EH (cell line): ENCODE measurements at regions not wholly inside any gene's neighbourhood (a gene's known extent, or its start where the extent isn't known, plus 50 kb on each side); places are given as distances from the start of the nearest gene placed in this dataset.

ENCODE experiments used
- DNase-seq: peaks from one replicate; pipeline ENCODE4 v3.0.0-alpha.2; 2015; ENCODE audit warnings: low read depth

DNA sequence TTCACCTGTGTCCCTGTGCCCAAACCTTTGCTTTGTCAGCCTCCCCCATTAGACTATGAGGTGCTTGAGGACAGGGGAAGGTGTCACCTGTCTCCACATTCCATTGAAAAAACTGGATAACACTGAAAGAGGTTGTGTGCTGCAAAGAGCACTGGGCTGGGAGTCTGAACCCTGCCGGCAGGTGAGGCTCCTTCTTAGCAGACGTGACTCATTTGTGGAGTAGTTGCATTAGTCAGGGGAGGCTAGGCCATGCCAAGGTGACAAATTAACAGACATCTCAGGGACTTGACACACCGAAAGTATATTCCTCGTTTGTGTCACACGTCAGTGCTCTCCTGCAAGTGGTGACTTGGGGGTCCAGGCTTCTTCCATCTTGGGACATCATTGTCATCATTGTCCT is 95.9 kb upstream of the STX18 start:
- no peak for DNase-seq

GRCh38 chr4:4633431-4633830 is 91.6 kb upstream of the STX18 start:
- DNase-seq, result peak; percentile 65

GRCh38 chr4:4631150-4631549 is 89.3 kb upstream of the STX18 start:
- DNase-seq, result no peak

- DNase-seq, result no peak
These were observed 86.1 kb upstream of the STX18 start for GRCh38 chr4:4627906-4628305.

DNA sequence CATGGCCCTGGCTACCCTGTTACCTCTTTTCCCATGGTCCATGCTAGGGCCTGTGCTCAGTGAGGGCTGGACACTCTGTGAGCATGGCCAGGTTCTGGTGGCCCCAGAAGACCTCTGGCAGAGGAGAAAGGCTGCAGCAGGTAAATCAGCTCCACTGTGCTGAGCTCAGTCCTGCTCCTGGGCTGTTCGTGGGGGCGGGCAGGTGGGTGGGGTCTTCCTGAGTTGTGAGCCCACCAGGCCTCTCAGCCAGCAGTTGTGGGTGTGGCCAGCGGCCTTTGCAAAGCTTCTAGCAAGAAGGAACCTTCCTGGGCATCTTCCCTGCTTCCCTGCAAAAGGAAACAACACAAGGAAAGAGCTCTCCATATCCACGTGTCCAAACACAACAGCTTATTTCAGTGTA is 85.3 kb upstream of the STX18 start:
- no peak for DNase-seq

GRCh38 chr4:4625488-4625887 is 83.6 kb upstream of the STX18 start:
- DNase-seq, result peak; percentile 100

- DNase-seq, result peak; percentile 24
These were observed 82.5 kb upstream of the STX18 start for GRCh38 chr4:4624276-4624897.

- DNase-seq, result no peak
These were observed 78.0 kb upstream of the STX18 start for GRCh38 chr4:4619821-4620220.

DNA sequence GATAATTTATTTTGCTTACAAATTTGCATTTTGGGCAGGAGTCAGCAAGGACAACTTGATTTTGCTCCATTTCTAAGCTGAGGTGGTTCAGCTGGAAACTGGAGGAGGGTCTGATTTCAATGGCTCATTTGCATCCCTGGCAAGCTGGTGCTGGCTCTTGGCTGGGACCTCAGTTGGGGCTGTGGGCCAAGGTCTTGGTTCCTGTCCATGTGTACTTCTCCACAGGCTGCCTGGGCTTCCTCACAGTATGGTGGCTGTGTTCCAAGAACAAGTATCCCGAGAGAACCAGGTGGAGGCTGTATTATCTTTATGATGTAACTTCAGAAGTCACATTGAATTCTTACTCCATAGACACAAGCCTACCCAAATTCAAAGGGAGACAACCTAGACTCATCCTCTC is 77.0 kb upstream of the STX18 start:
- no peak for DNase-seq

GRCh38 chr4:4614925-4615678 is 73.3 kb upstream of the STX18 start:
- peak; percentile 92 for DNase-seq

DNA sequence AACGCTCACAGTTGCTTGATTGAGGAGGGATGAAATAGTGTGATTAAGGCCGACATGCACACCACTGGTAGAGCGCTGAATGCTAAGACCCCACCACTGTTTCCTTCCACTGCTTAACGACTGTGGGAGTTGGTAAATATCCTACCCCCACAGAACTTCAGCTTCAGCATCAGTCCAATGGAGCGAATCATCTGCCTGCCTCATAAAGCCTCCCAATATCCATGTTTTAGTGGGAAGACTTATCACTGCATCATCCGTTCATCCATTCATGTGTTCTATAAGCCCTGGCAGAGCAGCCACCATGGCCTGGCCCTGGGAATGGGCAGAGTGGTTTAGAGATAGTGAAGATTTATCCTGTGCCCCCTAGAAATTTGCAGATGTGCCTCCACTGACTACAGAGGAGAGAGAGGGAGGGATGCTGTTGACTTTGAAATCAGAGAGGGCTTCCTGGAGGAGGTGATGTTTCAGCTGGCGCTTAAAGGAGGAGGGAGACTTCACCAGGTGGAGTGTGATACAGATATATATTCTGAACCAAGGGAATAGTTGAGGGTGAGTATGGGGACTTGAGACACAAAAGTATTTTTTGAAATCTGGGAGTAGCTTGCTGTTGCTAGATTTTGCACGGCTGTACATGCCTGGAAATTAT is 71.9 kb upstream of the STX18 start:
- peak; percentile 73 for DNase-seq

DNA sequence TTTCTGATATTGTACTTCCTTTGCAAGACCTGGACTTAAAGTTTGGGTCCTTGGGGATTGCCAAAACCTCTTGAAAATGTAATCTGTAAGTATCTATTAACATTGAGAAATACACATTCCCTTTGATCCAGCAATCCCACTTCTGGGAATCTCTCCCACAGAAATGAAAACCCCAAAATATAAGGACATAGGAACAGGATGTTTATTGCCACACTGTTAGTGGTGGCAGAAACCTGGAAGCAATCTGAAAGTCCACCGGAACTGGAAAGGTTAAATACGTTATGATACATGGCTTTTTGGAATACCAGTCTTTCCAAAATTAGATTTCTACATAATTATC is 71.2 kb upstream of the STX18 start:
- DNase-seq, result peak; percentile 50

DNA sequence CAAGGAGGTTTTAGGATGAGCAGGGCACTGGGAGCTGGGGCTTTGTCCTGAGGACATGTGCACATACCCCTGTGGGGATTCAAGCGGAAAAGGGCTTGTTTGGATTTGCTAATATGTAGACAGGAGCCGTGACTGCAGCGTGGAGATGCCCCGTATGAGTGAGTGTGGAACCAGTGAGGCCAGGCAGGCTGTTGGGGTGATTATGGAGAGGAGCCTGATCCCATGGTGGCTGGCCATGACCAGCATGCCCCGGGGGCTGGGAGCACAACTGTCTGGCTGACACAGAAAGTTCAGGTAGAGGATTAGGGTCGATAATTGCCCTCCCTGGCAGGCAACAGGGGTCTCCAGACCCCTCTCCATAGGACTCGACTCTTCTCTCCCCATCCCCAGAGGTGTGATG is 68.8 kb upstream of the STX18 start:
- no peak for DNase-seq

DNA sequence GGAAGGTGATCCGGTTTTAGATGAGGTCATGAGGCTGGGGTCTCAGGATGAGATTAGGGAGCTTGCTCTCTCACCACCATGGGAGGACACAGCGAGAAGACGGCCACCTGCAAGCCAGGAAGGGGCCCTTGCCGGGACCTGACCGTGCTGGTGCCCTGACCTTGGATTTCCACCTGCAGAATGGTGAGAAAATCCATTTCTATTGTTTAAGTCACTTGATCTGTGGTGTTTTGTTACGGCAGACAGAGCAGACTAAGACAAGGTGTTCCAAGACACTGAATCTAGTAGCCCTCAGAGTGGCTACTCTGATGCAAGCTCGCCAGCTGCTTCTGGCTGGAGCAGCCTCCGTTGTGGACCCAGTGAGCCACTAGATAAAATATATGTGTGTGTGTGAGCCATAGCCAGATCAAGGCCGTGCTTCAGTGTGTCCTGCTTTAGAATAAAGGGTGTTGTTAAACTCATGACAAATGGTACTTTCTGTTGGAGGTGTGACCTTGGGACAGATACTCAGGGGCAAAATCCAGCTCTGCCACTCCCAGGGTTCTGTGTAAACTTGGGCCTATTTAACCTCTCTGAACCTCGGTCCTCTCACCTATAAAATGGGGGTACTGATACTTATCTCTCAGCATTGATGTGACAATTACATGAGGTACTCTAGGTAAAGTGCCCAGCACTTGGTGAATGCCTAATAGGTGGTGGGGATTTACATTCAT is 67.9 kb upstream of the STX18 start:
- DNase-seq, result no peak

GRCh38 chr4:4608214-4608537 is 66.3 kb upstream of the STX18 start:
- no peak for DNase-seq

DNA sequence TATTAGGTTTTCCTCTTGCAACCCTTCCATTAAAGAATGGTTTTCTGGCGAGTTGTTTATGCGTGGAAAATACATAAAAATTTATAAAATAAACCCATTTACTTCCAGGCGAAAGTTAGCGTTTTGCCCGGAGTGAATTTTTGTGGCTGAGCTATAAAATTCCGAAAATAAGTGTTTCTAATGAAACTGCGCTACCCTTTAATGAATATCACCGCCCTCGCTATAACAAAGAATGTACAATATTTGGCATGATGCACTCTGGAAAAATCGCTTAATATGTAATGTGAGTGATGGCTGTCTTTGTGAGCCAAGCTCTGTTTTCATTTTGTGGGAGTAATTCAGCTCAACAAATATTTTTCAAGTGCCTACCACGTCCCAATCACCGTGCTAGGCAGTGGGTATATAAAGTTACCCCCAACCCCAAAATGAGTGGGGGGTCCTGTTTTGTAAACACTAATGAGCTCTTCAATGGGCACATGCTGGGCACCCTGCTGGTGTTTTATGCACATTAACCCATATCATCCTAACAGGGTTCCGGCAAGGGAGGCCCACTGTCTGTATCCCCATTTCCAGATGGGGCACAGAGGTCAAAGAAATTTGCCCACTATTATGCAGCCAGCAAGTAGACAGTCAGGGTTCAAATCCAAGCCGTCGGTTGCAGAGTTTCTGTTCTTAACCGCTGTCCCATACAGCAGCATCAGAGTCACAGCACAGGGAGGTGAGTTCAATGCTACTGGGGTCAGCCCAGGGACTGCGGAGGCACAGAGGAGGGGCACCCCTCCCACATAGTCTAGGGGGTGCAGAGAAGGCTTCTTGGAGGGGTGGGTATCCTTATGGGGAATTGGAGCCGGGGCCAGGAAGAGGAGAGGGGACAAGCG is 65.7 kb upstream of the STX18 start:
- peak; percentile 84 for DNase-seq

DNA sequence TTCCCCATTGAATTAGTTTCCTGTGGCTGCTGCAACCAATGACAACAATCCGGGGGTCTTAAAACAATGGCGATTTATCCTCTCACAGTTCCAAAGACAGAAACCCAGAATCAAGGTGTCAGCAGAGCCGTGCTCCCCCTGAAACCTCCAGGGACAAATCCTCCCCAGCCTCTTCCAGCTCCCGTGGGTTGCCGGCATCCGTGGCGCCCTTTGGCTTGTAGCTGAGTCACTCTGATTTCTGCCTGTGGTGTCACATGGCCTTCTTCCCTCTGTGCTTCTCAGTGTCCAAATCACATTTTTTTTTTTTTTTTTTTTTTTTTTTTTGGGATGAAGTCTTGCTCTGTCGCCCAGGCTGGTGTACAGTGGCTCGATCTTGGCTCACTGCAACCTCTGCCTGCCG is 64.5 kb upstream of the STX18 start:
- DNase-seq, result peak; percentile 84

- DNase-seq, result no peak
These were observed 64.0 kb upstream of the STX18 start for GRCh38 chr4:4605849-4606248.

DNA sequence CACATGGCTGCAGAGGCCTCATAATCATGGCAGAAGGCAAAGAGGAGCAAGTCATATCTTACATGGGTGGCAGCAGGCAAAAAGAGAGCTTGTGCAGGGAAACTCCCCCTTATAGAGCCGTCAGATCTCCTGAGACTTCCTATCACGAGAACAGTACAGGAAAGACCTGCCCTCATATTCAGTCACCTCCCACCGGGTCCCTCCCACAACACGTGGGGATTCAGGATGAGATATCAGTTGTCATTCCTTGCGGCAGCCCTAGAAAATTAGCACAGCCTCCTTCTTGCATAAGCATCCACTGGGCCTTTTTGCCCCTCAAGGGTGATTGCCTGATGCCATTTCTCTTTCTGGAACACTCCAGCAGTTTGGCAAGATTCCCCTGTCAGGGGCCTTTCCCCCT is 61.7 kb upstream of the STX18 start:
- no peak for DNase-seq

- DNase-seq, result peak; percentile 39
These were observed 61.2 kb upstream of the STX18 start for GRCh38 chr4:4603067-4603466.

DNA sequence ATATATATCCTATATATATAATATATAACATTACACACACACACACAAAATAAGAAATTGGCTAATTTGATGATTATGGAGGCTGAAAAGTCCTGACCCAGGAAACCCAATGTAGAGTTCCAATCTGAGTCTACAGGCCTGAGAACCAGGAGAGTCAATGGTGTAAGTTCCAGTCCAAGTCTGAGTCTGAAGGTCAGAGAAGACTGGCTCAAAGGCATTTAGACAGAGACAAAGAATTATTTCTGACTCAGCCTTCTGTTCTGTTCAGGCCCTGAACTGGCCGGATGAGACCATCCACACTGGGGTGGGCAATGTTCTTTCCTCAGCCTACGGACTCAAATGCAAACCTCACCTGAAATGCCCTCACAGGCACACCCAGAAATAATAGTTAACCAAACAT is 60.6 kb upstream of the STX18 start:
- DNase-seq, result peak; percentile 7

DNA sequence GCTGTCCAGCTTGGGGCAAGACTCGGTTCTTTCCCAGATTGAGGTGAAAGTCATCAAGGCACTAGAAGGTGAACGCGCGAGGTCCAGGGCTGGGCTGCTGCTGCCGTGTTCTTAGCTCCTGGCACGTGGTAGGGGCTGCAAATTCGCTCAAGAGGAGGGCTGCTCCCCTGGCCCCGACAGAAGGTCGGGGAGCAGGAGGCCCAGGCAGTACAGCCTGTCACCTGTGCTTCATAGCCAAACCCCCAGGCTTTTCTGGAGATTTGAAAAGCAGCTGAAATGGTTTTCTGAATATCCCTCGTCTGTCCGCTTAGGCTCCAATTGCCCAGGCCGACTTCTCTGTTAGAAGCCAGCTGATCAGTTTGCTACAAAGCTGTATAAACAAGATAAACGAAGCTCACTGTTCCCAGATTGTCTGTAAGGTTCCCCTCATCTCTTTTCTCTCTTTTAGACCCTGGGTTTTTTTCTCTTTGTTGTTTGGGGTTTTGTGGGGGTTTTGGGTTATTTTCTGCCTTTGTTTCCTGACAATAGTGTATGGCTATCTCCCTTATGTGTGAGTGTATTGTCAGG is 60.0 kb upstream of the STX18 start:
- DNase-seq, result no peak
